Islet precursor cell (in vitro differentiated cells): ENCODE measurements at regions not wholly inside any gene's neighbourhood (a gene's known extent, or its start where the extent isn't known, plus 50 kb on each side); places are given as distances from the start of the nearest gene placed in this dataset.

Source experiments
- DNase-seq: peaks from one replicate; pipeline ENCODE4 v3.0.0-alpha.2; 2018

DNA sequence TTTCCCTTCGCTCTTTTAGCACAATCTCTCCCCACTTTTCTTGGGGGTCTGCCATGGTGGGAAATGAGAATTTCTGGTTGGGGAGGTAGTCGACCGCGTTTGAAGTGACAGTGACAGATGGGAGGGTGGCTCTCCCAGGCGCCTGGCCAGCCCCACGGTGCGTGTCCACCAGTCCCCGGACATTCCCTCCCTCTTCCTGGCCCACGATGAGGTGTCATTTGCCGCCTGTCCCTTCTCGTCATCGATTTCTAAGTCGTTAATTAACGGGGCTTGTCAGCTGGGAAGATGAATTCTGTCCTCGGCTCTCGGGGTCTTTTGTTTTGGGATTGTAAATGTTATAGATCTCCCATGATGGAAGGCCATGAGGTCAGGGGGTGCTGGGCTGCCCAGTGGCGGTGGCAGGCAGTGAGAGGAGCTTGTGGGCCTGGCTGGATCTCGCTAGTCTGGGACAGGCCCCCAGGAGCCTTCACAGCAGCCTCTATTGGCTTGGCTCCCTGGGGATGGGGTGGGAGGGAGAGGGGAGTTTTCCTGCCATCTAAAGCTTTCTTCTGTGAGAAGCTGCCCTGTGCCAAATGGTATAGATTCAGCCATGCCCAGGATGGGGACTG lies 164.2 kb downstream of the MRM1 start:
- DNase-seq, result no peak

DNA sequence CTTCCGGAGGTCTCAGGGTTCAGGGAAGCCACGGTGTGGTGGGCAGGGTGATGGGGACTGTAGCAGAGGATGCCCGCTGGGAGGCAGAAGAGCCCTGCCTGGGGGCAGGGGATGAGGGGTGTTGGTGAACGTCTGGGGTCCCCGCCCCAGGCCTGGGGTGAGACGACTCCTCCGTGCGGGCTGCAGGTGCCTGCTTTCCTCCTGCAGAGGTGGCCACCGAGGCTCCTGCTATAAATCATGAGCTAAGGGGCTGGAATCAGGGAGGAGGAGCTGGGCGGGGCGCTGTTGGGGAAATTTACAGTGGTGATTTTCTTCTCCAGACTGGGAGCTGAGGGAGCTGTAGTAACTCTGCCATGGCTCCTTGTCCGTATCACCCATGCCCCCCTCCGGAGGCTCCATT lies 167.0 kb downstream of the MRM1 start:
- DNase-seq, result no peak

DNA sequence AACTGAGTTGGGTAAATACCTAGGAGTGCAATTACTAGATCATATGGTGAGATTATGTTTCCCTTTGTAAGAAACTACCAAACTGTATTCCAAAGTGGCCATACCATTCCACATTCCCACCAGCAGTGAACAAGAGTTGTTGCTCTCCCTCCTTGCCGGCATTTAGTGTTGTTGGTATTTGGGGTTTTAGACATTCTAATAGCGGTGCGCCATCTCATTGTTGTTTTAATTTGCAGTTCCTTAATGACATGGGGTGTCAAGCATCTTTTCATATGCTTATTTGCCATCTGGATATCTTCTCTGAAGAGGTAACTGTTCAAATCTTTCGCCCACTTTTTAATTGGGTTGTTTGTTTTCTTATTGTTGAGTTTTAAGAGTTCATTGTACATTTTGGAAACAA lies 164.2 kb upstream of the LHX1 start:
- DNase-seq, result no peak

DNA sequence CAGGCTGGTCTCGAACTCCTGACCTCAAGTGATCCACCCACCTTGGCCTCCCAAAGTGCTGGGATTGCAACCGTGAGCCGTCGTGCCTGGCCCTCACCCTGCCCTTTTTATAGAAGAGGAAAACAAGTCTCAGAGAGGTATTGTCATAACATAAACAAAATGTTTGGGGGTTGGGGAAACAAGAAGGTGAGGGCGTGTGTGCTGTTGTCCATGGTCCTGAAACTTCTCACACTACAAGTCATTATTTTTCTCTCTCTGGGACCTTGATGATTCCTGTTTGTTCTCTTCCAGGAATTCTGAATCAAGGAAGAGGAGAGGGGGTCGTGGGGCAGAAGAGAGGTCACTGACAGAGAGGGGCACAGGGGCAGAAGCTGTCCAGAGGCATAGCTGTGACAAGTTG lies 160.2 kb upstream of the LHX1 start:
- DNase-seq, result no peak

DNA sequence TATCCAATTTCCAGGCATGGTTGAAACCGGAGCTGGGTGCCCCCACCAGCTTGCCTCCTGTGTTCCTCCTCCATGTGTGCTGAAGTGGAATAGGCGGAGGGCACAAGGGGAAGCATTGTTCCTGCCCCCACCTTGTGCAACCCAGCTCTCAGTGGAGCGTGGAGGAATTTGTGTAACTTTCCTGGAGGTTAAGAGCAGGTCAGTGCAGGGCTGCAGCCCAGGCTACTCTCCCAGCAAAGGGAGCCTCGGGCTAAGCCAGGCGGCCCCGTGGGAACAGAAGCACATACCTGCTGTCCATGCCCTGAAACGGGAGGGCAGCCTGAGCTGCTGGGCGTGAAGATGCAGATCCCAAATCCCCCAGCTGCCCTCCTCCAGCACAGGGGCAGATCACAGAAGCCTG lies 158.8 kb upstream of the LHX1 start:
- DNase-seq, result no peak

DNA sequence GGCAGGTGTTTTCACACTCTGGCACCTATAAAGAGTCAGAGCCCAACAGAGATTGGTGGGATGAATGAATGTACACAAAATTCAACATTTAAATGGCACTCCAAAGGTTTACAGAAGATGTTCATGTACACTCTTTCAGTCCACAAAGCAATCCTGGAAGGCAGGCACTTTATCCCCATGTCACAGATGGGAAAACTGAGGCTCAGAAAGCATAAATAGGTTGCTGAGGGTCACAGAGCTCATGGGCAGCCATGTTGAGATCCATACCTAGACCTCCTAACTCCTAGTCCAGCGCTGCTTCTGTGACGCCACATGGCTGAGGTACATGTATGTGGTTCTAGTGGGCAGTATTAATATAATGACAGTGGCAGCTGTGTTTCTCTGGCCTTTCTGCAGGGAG lies 157.7 kb upstream of the LHX1 start:
- no peak for DNase-seq

DNA sequence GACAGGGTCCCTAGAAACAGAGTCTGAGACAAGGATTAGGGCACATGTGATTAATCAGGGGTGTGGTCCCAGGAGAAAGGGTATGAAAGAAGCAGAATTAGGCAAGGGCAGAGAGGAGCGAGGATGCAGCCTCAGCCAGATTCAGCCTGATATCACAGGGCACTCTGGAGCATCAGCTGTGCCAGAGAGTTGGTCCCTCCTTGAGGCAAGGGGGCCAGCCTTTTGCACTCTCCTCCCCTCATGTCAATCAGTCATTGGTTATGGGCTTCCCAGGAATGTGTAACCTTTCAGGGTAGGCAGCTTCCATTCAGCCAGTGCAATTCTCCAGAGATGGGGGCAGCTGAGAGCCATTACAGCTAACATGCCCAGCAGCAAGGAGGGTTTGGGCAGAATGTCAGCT lies 152.6 kb upstream of the LHX1 start:
- DNase-seq, result no peak

DNA sequence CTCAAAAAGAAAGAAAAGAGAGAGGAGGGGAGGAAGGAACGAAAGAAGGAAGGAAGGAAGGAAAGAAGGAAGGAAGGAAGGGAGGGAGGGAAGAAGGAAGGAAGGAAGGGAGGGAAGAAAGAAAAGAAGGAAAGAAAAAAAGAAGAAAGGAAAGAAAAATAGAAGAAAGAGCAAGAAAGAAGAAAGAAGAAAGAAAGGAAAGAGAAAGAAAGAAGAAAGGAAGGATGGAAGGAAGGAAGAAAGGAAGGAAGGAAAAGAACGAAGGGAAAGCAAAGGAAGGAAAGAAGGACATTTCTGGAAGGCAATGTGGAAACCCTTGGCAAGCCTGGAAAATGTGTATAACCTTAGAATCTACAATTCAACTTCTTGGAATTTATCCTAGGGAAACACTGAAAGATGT lies 150.4 kb upstream of the LHX1 start:
- DNase-seq, result no peak

DNA sequence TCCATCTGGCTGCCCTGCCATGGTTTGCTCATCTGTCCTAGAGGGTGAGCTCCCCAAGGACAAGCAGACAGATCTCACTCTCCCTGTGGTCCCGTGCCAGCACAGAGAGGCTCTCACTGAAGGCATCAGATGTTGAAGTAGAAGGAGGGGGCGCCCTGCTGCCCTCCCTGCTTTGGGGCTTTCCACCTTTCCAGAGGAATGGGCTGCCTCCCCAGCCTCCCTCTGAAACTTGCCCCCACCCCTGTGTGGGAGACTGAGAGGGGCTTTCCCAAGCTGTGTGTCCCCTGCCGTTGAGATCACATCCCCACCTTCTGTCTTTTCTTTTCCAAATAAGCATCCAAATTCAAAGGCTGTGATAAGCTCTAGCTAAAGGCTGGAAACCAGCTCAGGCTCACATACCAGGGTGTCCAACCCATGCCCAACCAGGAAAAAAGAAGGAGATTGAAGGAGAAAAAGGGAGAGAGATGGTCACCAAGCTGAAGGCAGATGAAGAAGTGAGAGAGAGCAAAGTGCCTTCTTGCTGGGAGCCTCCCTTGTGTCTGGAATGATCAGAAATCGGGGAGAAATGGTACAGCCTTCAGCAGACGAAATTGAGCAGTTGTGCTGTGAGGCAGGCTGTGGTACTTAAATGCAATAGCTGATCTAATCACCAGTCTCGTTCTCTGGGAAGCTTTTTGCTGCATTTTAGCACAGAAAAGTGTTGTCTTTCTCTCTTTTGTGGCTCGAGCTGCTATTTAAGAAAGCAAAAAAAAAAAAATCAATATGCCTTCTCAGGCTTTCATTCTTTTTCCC lies 145.9 kb upstream of the LHX1 start:
- DNase-seq, result no peak

DNA sequence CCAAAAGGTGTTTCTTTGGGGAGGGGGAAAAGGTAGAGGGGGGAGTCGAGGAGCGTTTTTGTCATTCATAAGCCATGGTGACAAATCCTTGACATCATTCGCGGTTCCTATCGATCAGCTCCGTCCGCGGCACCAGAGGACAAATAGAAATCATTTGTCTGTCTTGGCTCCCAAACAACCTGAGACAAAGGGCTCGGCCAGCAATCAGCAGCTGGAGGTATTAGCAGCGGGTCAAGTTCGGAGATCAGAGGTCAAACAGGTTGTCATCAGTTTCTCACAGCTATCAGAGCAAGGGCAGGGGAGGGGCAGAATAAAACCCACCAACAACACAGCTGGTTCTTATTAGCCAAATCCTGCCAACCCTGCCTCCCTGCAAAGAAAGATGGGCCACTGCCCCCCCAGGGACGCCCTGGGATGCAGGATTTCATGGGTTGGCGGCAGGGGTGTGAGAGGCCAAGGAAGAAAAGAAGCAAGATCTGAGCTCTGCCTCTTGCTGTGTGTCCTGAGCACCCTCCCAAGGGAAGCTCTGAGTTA lies 145.3 kb upstream of the LHX1 start:
- DNase-seq, result peak; percentile 45

DNA sequence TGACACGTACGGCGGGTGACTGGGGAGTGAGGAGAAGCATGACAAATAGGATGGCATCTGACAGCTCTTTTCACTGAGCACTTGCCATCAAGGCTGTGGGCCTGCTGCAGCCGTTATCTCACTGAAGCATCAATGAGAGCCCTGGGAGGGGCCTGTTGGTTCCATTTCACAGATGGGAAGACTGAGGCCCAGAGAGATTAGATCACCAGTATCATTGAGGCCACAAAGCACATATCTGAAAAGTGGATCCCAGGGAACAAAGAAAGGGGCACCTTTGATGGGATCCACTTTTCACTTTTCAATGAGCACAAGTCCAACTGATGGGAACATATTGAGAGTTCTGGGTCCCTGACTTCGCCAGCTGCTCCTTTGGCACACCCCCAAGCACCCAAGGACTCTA lies 144.4 kb upstream of the LHX1 start:
- no peak for DNase-seq

DNA sequence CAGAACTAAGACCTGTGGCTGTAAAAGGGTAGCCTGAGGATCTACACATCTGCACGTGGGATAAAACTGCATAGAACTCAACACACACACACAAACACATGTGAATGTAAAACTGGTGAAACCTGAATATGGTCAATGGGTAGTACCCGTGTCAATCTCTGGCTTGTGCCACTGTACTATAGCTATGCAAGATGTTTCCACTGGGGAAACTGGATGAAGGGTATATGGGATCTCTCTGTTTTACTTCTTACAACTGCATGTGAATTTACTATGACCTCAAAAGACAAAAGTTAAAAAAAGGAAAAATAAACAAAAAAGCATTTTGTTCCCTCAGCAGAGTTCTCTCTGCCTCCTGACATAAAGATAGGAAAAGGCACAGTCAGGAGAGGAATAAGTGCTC lies 143.3 kb upstream of the LHX1 start:
- DNase-seq, result no peak

DNA sequence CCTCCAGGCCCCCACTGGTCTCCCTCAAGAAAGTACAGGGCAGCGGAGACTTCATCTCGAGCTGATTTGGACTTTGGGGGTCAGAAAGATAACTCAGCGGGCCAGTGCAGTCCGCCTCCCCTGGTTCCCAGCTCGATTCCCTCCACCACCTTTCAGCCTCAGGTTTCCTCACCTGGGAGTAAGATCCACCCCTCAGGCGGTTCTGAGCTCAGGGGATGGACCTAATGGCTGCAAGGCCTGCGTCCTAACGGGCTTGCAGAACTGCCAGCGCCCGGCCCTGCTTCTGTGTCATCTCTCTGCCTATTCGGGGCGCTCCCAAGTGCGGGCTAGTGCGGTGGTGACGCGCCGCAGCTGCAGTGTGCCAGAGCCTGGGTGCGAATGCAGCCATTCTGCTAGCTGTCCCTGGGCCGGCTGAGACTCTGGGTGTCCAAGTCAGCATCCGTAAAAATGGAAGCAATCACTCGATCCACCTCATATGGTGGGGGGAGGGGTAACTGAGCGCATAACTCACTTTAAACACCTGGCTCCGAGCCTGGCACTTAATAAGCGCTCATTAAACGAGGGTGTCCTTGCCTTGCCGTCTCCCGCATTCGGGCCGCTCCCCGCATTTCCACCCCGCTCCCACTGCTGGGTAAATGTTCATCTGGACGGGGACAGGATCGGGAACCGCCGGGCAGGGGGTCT lies 129.6 kb upstream of the LHX1 start:
- peak; percentile 63 for DNase-seq

DNA sequence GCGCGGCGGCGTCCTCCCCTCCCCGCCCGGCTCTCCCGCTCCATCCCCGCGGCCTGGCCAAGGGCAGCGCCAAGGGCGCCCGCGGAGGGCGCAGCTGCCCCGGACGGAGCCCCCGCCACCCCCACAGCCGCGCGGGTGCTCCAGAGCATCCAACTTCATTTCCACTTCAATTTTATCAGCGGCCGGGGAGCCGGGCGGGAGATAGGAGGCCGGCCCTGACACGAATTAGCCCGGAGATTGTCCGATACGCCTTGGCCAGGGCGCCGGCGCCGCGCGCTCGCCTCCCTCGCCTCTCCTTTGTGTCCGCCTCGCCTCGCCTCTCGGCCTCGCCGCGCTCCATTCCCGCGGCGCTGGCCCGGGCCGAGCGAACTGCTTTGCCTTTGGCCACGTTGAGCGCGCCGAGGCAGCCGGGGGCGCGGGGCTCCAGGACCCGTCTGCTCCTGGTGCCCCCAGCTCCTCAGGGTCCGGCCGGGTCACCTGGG lies 129.1 kb upstream of the LHX1 start:
- peak; percentile 68 for DNase-seq

DNA sequence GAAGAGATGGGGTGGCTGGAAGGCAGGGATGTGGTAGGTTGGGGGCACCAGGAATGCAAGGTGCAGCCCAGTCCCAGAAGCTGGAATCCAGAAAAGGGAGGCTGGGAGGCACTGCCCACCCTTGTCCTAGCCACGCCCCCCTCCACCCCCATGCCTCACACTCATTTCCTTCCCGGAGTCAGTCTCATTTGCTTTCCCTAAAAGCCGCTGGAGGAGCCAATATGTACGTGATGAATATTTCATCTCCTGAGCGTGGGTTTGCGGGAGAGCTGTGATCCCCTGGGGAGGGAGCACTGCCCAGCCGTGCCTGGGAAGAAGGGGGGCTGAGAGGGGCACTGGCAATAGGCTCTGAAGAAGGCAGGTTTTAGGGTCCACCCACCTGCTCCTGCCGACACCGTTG lies 124.5 kb upstream of the LHX1 start:
- DNase-seq, result no peak

DNA sequence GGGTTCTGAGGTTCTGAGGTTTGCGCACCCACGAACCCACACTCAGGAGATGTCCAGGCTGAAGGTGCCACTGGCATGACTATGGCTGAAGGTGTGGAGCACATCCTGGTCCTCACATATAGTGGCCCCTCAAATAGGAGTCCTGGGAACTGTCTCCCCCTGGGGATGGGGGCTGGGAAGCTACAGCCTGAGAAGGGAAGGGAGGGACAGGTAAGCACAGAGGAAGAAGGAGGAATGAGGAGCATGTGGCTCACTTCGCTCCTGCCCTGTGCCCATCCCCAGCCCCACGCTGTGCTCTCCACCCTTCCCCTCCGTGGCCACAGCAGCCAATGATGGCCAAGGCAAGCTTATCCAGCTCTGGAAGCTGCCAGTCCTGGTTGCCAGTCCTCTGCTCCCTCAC lies 123.9 kb upstream of the LHX1 start:
- no peak for DNase-seq

DNA sequence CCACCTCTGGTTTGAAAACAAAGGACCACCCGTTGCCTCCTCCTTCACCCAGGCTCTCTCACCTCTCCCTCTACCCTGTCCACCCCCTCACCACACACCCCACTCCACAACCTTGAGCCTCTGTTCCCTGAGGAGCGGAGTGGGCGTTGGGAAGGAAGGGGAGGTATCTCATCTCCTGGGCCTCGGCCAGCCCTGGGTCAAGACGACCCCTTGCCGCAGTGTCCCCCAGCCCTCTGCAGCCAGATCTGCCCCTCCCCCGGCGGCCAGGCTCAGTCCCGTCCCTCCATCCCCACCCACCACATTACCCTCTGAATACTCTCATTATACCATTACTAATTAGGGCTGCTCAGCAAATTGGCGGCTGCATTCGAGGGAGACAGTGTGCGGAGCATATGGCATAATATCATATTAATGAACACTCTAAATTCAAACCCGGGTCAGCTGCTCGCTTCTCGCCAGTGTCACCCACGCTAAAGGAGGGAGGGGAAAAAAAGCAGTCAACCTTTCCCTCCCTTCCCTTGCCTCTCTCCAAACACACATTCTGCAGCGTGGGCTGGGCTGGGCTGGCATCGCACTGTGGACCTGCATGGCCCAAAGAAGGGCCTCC lies 123.2 kb upstream of the LHX1 start:
- DNase-seq, result no peak

DNA sequence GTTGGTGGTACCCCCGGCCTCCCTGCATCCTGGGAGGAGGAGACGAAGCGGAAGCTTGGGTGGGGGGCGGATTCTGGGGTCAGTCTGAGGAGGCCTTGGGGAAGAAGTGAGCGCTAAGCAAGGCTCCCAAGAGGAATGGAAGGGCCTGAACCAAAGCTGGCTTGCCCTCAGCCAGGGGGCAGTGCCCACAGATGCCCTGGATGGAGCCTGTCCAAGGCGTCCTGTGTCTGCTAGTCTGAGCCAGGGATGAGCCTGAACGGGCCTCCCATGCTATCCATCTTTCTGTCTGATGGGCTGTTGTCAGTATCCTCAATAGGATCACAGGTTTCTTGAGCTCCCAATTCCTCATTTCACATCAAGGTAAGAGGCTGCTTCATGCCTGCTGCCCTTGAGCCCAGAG lies 122.3 kb upstream of the LHX1 start:
- DNase-seq, result no peak

DNA sequence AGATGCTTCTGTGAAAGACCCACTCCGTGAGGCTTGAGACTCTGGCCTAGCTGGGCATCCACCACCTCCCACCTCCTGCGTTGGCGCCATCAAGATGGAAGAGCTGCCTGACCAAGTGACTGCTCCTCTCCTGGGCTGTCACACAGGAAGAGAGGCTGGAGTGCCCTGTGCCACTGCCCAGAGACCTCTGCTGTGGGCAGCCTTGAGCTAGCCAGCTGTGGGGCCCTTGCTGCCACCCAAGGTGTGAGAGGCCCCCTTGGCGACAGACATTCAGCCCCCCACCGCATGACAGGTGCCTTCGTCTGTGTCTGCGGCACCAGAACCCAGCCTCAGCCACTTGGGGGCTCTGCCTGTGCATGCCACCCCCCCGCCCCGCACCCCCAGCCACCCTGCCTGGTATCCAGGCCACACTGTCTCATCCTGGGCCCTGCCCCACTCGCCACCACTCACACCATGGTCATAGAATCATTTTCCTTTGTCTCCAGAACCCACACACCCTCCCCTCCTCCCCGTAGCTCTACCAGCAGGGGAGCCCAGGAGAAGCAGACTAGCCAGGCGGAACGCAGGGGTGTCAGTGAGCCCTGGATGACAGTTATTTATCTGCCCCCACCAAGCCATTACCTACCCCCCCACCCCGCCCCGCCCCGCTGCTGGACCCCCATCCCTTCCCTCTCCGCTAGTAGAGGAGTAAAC lies 120.9 kb upstream of the LHX1 start:
- peak; percentile 57 for DNase-seq

DNA sequence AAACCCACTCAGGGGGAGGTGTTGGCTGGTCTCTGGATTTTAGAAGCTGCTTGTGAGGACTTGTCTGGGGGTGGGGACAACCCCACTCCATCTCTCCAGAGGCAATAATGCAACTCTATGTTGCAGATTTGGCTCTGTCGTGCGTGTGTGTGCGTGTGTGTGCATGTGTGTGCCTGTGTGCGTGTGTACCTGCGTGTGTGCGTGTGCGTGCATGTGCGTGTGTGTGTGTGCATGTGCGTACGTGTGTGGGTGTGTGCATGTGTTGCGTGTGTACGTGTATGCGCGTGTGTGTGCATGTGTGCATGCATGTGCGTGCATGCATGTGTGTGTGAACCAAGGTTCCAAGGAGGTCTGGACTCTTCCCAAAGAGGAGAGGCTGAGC lies 120.4 kb upstream of the LHX1 start:
- DNase-seq, result no peak

DNA sequence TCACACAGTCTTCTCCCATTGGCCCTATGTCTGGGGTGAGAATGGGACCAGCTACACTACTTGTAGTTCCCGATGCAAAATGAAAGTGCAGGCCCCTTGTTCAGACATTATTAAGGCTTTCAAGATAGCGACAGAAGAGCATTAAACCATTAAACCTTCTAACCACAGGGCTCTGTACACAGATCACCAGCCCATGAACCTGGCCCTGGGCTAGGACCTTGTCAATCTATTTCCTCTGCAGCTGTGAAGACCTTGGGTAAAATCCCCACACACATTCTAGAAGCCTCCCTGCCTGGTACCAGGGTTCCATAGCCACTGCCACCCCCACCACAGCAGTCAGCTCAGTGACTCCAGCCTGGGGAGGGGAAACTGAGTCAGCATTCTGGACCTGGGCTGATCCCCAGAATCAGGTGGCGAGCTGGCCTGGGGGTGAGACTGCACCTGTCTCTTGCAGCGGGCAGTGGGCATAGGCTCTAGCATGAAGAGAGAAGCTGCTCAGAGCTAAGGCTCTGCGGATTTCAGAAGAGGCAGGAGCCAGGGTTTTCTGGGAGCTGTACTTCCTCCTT lies 119.7 kb upstream of the LHX1 start:
- no peak for DNase-seq

DNA sequence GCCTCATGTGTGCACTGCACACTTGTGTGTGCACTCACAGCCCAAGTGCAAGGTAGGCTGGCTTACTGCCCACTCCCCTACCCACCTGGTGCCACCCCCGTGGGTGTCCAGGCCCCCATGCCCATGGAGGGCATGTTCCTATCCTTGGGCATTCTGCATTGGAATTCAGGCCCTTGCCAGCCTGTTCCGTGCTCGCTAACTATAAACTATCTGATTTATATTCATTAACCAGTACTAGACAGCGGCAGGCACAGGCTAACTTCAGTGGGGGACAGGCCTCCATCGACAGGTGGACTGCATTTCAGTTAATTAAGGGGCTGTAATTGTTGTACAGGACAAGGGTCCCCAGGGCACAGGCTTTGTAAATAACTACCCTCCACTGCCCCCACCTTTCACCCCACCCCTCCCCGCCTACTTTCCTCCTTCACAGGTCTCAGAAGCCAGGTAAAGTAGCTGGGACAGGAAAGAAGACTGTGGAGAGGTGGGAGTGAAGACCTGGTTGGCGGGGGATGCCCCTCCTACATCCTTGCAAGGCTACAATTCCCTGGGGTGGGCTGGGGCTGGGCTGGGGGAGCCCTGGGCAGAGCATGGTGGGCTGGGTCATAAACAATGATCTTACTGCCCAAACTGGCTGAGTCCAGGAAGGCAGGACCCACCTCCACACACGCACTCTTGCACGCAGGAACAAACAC lies 119.0 kb upstream of the LHX1 start:
- no peak for DNase-seq
